ENCODE measurements at regions not wholly inside any gene's neighbourhood (a gene's known extent, or its start where the extent isn't known, plus 50 kb on each side); places are given as distances from the start of the nearest gene placed in this dataset.

DNA sequence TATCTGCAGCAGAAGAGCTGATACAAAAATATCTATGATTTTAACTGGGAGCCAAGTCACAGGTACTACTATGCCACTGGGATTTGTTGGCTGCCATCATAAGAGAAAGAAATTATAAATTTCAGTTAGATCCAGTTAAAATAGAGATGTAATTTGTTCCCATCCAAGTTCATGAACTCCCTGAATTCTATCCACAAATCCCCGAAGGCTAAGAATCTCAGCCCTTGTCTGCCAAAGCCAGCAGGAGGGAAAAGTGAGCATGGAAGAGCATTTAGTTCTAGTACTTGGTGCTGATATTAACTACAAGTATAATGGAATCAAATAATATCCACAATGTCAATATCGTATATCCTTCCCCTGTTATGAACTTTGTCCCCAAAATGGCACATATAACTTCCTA is 801.1 kb upstream of the CXADR start:
- Mint-ChIP-seq H3K27ac (no peak overlapping the region), H3K4me3 (no peak overlapping the region), H3K27me3 (no peaks in the 10 kb centered on the region), H3K4me1 (ENCODE audit: unreplicated experiment) (no peaks in the 10 kb centered on the region), H3K36me3 (peaks cover 7% of the 10 kb centered on the region), H3K9me3 (no peaks in the 10 kb centered on the region)
- DNase-seq (ENCODE audit: extremely low spot score, unreplicated experiment) = no peak
- TF ChIP-seq, protein P1, sequence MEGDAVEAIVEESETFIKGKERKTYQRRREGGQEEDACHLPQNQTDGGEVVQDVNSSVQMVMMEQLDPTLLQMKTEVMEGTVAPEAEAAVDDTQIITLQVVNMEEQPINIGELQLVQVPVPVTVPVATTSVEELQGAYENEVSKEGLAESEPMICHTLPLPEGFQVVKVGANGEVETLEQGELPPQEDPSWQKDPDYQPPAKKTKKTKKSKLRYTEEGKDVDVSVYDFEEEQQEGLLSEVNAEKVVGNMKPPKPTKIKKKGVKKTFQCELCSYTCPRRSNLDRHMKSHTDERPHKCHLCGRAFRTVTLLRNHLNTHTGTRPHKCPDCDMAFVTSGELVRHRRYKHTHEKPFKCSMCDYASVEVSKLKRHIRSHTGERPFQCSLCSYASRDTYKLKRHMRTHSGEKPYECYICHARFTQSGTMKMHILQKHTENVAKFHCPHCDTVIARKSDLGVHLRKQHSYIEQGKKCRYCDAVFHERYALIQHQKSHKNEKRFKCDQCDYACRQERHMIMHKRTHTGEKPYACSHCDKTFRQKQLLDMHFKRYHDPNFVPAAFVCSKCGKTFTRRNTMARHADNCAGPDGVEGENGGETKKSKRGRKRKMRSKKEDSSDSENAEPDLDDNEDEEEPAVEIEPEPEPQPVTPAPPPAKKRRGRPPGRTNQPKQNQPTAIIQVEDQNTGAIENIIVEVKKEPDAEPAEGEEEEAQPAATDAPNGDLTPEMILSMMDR (conservative IDR thresholded peaks at IDR 0.05) = no peak

DNA sequence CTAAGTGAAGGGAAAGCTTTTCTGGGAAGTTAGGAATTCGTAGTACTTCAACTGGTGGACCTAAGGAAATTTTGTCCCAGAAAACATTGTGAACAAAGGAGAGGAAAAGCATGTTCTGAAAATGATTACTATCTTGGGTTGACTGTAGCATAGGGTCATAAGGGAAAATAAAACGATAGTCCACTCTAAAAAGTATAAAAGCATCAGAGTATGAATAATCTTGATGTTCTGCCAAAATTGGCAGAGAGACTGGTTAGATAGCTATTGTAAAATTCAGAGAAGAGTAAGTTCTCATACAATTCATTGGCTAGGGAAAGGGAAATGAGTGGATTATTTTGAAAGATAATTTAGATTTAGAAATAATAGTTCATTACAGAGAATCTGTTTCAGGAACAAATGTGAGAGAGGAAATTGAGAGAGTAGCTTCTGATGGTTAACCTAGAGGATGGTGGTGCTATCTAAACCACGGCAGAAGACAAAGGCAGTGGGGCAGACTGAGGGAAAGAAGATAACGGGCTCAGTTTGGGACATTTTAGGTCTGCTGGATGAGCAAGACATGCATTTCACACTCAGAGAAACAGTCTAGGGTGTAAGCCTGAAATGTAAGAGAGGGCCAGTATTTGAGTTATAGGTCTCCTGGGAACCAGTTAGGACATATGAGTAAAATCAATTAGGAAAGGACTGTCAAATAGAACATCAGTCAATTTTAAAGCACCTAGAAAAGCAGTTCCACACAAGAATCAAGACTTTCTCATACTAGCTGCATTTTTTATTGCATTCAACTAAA is 799.3 kb upstream of the CXADR start:
- no peaks in the 10 kb centered on the region for H3K4me1 Mint-ChIP-seq (ENCODE audit: unreplicated experiment)
- peaks cover 6% of the 10 kb centered on the region for H3K36me3 Mint-ChIP-seq
- TF ChIP-seq, protein P1 (conservative IDR thresholded peaks at IDR 0.05) = no peak
- DNase-seq (ENCODE audit: extremely low spot score, unreplicated experiment) = no peak
- no peaks in the 10 kb centered on the region for H3K27me3 Mint-ChIP-seq
- no peak overlapping the region for H3K4me3 Mint-ChIP-seq
- H3K9me3 Mint-ChIP-seq = peaks cover 3% of the 10 kb centered on the region
- no peak overlapping the region for H3K27ac Mint-ChIP-seq

DNA sequence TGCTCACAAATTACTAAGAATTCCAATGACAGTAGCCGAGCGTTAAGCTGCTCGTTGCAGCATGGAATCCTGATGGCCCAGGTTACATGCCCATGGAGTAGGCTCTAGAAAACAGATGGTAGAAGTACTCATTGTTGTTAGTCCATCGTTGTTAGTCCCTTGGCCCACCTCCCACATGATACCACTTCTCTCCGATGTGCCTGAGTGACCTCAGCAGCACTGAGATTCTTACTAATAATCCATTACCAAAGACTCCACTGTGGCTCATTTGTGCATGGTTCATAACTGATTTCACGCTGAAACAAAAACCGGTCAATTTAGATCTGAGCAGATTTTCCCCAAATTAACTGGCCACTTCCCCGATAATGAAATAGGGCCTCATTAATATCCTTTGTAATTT is 772.3 kb upstream of the CXADR start:
- H3K36me3 Mint-ChIP-seq = peaks cover 3% of the 10 kb centered on the region

DNA sequence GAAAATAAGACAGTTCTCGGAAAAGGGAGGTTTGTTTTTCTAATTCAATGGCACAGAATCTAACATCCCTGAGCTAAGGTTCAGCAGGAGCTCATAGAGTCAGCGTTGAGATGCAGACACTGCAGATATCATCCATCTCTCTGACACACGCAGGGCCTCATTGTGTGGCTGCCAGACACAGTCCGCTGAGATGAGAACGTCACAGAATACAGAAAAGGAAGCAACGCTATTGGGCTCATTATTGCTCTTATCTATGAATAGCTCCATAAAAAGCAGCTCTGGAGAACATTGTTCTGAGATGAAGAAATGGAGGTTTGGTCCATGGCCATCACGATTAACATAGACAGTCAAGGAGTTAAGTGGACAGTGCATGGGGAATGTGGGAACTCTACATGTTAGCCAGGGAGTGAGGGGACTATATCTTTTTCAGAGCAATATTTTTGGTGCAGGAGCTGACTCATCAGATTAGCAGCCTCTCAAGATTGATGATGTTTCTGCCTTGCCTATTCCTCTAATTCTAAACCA is 771.6 kb upstream of the CXADR start:
- H3K4me3 Mint-ChIP-seq = no peak overlapping the region
- H3K27ac Mint-ChIP-seq = no peak overlapping the region
- peaks cover 33% of the 10 kb centered on the region for H3K4me1 Mint-ChIP-seq (ENCODE audit: unreplicated experiment)
- no peaks in the 10 kb centered on the region for H3K27me3 Mint-ChIP-seq
- peaks cover 3% of the 10 kb centered on the region for H3K36me3 Mint-ChIP-seq
- no peak for DNase-seq (ENCODE audit: extremely low spot score, unreplicated experiment)
- no peaks in the 10 kb centered on the region for H3K9me3 Mint-ChIP-seq
- TF ChIP-seq, protein P1 (conservative IDR thresholded peaks at IDR 0.05) = no peak

More for the DNA sequence above, 772.3 kb upstream of the CXADR start:
- TF ChIP-seq, protein P1 (conservative IDR thresholded peaks at IDR 0.05) = no peak
- DNase-seq (ENCODE audit: extremely low spot score, unreplicated experiment) = no peak
- Mint-ChIP-seq H3K27me3 (no peaks in the 10 kb centered on the region), H3K9me3 (no peaks in the 10 kb centered on the region), H3K4me3 (no peak overlapping the region), H3K27ac (no peak overlapping the region), H3K4me1 (ENCODE audit: unreplicated experiment) (peaks cover 33% of the 10 kb centered on the region)

DNA sequence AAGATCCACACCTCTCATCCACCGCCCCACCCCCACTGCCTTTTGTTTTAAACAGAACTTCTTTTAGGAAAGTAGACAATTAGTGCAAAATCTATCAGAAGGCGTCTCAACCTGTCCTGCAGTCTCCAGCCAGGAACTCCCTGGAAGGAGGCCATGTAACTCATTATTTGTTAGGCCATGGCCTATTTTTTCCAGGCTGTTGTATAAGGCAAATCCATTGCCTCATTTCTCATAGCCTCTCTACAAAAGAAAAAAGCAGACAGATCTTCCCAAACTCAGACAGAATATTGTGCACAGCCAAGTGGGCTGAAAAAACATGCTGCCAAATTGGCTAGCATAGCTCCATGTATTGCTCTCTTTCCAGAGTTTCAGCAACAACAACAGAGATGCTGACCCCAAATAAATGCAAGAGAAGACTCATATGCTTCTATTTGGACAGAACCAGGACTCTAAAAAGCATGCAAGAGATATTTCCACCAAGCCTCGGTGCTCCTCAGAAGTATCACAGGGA is 770.7 kb upstream of the CXADR start:
- TF ChIP-seq, protein P1 (conservative IDR thresholded peaks at IDR 0.05) = no peak
- no peak overlapping the region for H3K4me3 Mint-ChIP-seq
- no peaks in the 10 kb centered on the region for H3K9me3 Mint-ChIP-seq
- no peak overlapping the region for H3K27ac Mint-ChIP-seq
- H3K4me1 Mint-ChIP-seq (ENCODE audit: unreplicated experiment) = peaks cover 33% of the 10 kb centered on the region
- DNase-seq (ENCODE audit: extremely low spot score, unreplicated experiment) = no peak
- peaks cover 3% of the 10 kb centered on the region for H3K36me3 Mint-ChIP-seq
- no peaks in the 10 kb centered on the region for H3K27me3 Mint-ChIP-seq

Data from type B pancreatic cell (in vitro differentiated cells).